B cell (primary cell): ENCODE measurements at regions not wholly inside any gene's neighbourhood (a gene's known extent, or its start where the extent isn't known, plus 50 kb on each side); places are given as distances from the start of the nearest gene placed in this dataset.

Experiments used
- ATAC-seq: fragments of 200-7000 bp; cut with Tn5 transposase; one replicate; pipeline ENCODE4 v1.10.0; 2021; ENCODE audit warnings: low read depth, mild to moderate bottlenecking, moderate number of reproducible peaks, moderate library complexity
- CTCF ChIA-PET: fragments of 350-600 bp; sonication (Branson Sonifier 250); formaldehyde crosslinking; loops from one replicate; lab custom pipeline; 2021; ENCODE audit warnings: antibody characterized with exemption, inconsistent platforms; lab: Charles Lee
- POLR2A ChIA-PET: fragments of 350-600 bp; sonication (Branson Sonifier 250); formaldehyde crosslinking; loops from one replicate; lab custom pipeline; 2021; ENCODE audit warnings: antibody characterized with exemption; lab: Charles Lee
- DNase-seq: peaks from one replicate; pipeline ENCODE4 v3.0.0; 2013
- H2AFZ ChIP-seq: 2 replicates; pipeline ENCODE4 v1.6.1; 2012; ENCODE audit warnings: mild to moderate bottlenecking, low read depth, low read length; ENCODE audit not compliant: insufficient read depth, poor library complexity, severe bottlenecking
- H3K27ac ChIP-seq, 2 donors: 1 replicate in 1 of 2; 2 replicates in 1 of 2; pipeline ENCODE4 v1.5.1; 2012 to 2013; ENCODE audit warnings: low read length in 2 of 2, mild to moderate bottlenecking in 2 of 2, moderate library complexity in 1 of 2
- H3K27me3 ChIP-seq, 4 experiments: fragments of 200-600 bp in 1 of 4; sonication (generic) in 1 of 4; replicated peaks in 1 of 4; 1 replicate in 2 of 4; 2 replicates in 2 of 4; pipeline versions ENCODE4 v1.6.1 to v1.7.0; 2013 to 2016; ENCODE audit warnings: low read length in 3 of 4, mild to moderate bottlenecking in 2 of 4, mixed read lengths in 1 of 4, moderate library complexity in 1 of 4; ENCODE audit not compliant: insufficient read depth in 4 of 4, control insufficient read depth in 3 of 4; ENCODE audit errors: control extremely low read depth in 1 of 4
- H3K36me3 ChIP-seq, 2 experiments: replicated peaks in 1 of 2; 1 replicate in 1 of 2; 2 replicates in 1 of 2; pipeline versions ENCODE4 v1.6.1 to v1.7.1; 2013; ENCODE audit warnings: low read length in 1 of 2; ENCODE audit not compliant: insufficient read depth in 2 of 2, control insufficient read depth in 1 of 2; ENCODE audit errors: control extremely low read depth in 1 of 2, extremely low read depth in 1 of 2
- H3K4me1 ChIP-seq, 2 donors: fragments of 200-600 bp in 1 of 2; sonication (generic) in 1 of 2; 1 replicate in 1 of 2; 2 replicates in 1 of 2; pipeline versions ENCODE4 v1.5.1 to v1.6.1; 2013 to 2017; ENCODE audit warnings: low read length in 2 of 2; ENCODE audit not compliant: control insufficient read depth in 2 of 2, insufficient read depth in 2 of 2
- H3K4me2 ChIP-seq: replicated peaks from 2 replicates; pipeline ENCODE3; 2012; ENCODE audit warnings: mild to moderate bottlenecking, low read depth, low read length; ENCODE audit not compliant: poor library complexity, severe bottlenecking
- H3K4me3 ChIP-seq, 5 experiments: fragments of 200-600 bp in 1 of 5; sonication (generic) in 1 of 5; 1 replicate in 3 of 5; 2 replicates in 2 of 5; pipeline versions ENCODE4 v1.5.1 to v1.7.0; 2011 to 2016; ENCODE audit warnings: low read length in 4 of 5, mild to moderate bottlenecking in 4 of 5, low read depth in 2 of 5, control low read depth in 1 of 5, moderate library complexity in 1 of 5; ENCODE audit not compliant: insufficient read depth in 1 of 5; ENCODE audit errors: control extremely low read depth in 1 of 5, extremely low read depth in 1 of 5
- H3K79me2 ChIP-seq: fragments of 200-600 bp; sonication (generic); one replicate; pipeline ENCODE4 v1.6.0; 2016; ENCODE audit warnings: low read length; ENCODE audit not compliant: control insufficient read depth, insufficient read depth
- H3K9ac ChIP-seq: fragments of 200-600 bp; sonication (generic); 2 replicates; pipeline ENCODE4 v1.6.1; 2017; ENCODE audit warnings: mild to moderate bottlenecking, low read length, moderate library complexity
- H3K9me3 ChIP-seq, 3 donors: one replicate each; pipeline versions ENCODE4 v1.6.1 to v1.7.1; 2013; ENCODE audit warnings: low read length in 2 of 3; ENCODE audit not compliant: control insufficient read depth in 2 of 3, insufficient read depth in 1 of 3; ENCODE audit errors: control extremely low read depth in 1 of 3
- H4K20me1 ChIP-seq: 2 replicates; pipeline ENCODE4 v1.6.0; 2012; ENCODE audit warnings: mild to moderate bottlenecking, low read length; ENCODE audit not compliant: insufficient read depth, control insufficient read depth, poor library complexity, severe bottlenecking
- H3K27ac Mint-ChIP-seq: one replicate; pipeline ENCODE4 v1.8.0; 2021; ENCODE audit warnings: mixed read lengths
- H3K27me3 Mint-ChIP-seq: one replicate; pipeline ENCODE4 v1.8.0; 2021; ENCODE audit warnings: mixed read lengths
- H3K4me1 Mint-ChIP-seq: one replicate; pipeline ENCODE4 v1.8.0; 2021; ENCODE audit warnings: mixed read lengths
- H3K4me3 Mint-ChIP-seq: one replicate; pipeline ENCODE4 v1.8.0; 2021; ENCODE audit warnings: mixed read lengths
- H3K9me3 Mint-ChIP-seq: one replicate; pipeline ENCODE4 v1.8.0; 2022; ENCODE audit warnings: mixed read lengths; ENCODE audit not compliant: insufficient read depth
- CTCF ChIP-seq: fragments of 200-600 bp; IDR thresholded peaks from one replicate; pipeline ENCODE4 v1.8.0; 2022; ENCODE audit warnings: antibody characterized with exemption, mild to moderate bottlenecking
- EZH2 ChIP-seq: IDR thresholded peaks from 2 replicates; pipeline ENCODE4 v1.6.1; 2012; ENCODE audit warnings: borderline replicate concordance, low read depth, mild to moderate bottlenecking, moderate library complexity, low read length; ENCODE audit not compliant: insufficient read depth, poor library complexity, severe bottlenecking
- WGBS: methylation state at CpG from one replicate; pipeline ENCODE4 v1.1.5; 2013; ENCODE audit warnings: missing lambda C conversion rate; ENCODE audit not compliant: insufficient coverage; 5-methylcytosine and 5-hydroxymethylcytosine counted together
- intact Hi-C: fragments of 100-400 bp; cut with micrococcal nuclease; formaldehyde crosslinking; loops from one replicate; pipeline ENCODE4 v1.10.0; 2022

- Mint-ChIP-seq H3K4me1 (no peaks in the 10 kb centered on the region), H3K27me3 (no peaks in the 10 kb centered on the region), H3K9me3 (peaks cover 7% of the 10 kb centered on the region), H3K27ac (no peak overlapping the region), H3K4me3 (no peak overlapping the region)
- no peaks in the 10 kb centered on the region for H3K79me2 ChIP-seq
- no peaks in the 10 kb centered on the region for H3K36me3 ChIP-seq
- H3K9me3 ChIP-seq = peaks cover 2 to 13% (median 5%) of the 10 kb centered on the region in 3 donors
- TF ChIP-seq EZH2 (no peak), CTCF (no peak)
- CTCF ChIA-PET = no interaction called here
- DNase-seq = no peak
- no peaks in the 10 kb centered on the region for H3K27me3 ChIP-seq
- POLR2A ChIA-PET = no interaction called here
- intact Hi-C loops = no loop called here
- H3K4me2 ChIP-seq = no peak overlapping the region
- H3K4me3 ChIP-seq = no peak overlapping the region
- no peaks in the 10 kb centered on the region for H4K20me1 ChIP-seq
- no peaks in the 10 kb centered on the region for H3K4me1 ChIP-seq
- H3K9ac ChIP-seq = no peak overlapping the region
- no peak overlapping the region for H2AFZ ChIP-seq
- no peak for ATAC-seq
- no peak overlapping the region for H3K27ac ChIP-seq
These were observed 484.8 kb upstream of the TSHZ3 start for GRCh38 chr19:31834070-31834469.

- ATAC-seq (no peak), DNase-seq (no peak)
- H3K36me3 ChIP-seq = no peaks in the 10 kb centered on the region
- ChIA-PET CTCF (no interaction called here), POLR2A (no interaction called here)
- H4K20me1 ChIP-seq = no peaks in the 10 kb centered on the region
- Mint-ChIP-seq H3K27me3 (no peaks in the 10 kb centered on the region), H3K9me3 (peaks cover 12% of the 10 kb centered on the region), H3K4me1 (no peaks in the 10 kb centered on the region), H3K4me3 (no peak overlapping the region), H3K27ac (no peak overlapping the region)
- no peak overlapping the region for H3K4me3 ChIP-seq
- no peak for TF ChIP-seq CTCF
- TF ChIP-seq EZH2 = no peak
- peaks cover 2 to 26% (median 5%) of the 10 kb centered on the region in 3 donors for H3K9me3 ChIP-seq
- H3K9ac ChIP-seq = no peak overlapping the region
- H3K4me1 ChIP-seq = no peaks in the 10 kb centered on the region
- H3K4me2 ChIP-seq = no peak overlapping the region
- intact Hi-C loops = no loop called here
- H3K27ac ChIP-seq = no peak overlapping the region
- H2AFZ ChIP-seq = no peak overlapping the region
- 77% methylated on average over 10 of the region's 11 CpGs for WGBS
- no peaks in the 10 kb centered on the region for H3K27me3 ChIP-seq
- H3K79me2 ChIP-seq = no peaks in the 10 kb centered on the region
These were observed 489.1 kb upstream of the TSHZ3 start for GRCh38 chr19:31838163-31838815.
